ENCODE measurements at regions not wholly inside any gene's neighbourhood (a gene's known extent, or its start where the extent isn't known, plus 50 kb on each side); places are given as distances from the start of the nearest gene placed in this dataset.

GRCh38 chr14:26851793-26852192, 254.0 kb upstream of the NOVA1 start:
- no peak for TF ChIP-seq POLR2A (IDR thresholded peaks at IDR 0.05; ENCODE audit: low read length)
- TF ChIP-seq GATA1 (IDR thresholded peaks at IDR 0.05; ENCODE audit: low read depth, low read length), result no peak
